ENCODE measurements at regions not wholly inside any gene's neighbourhood (a gene's known extent, or its start where the extent isn't known, plus 50 kb on each side); places are given as distances from the start of the nearest gene placed in this dataset.

DNA sequence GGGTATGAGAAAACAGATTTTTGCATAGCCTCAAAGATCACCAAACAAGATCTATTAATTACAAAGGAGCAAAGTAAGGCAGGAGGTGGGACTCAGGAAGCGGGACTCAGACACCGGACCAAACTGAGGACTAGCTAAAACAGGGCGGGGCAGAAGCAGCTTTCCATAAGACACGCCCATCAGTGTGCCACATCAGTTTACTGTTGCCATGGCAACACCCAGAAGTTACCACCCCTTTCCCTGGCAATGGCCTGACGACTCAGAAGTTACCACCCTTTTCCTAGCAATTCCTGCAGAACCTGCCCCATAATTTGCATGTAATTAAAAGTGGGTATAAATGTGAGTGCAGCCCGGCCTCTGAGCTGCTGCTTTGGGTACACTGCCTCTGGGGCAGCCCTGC lies 173.9 kb downstream of the SHANK2 start (continued):
- TF ChIP-seq CTCF (conservative IDR thresholded peaks at IDR 0.05; ENCODE audit: low read depth in 2 of 2) (no peak), JUNB (IDR thresholded peaks at IDR 0.05; ENCODE audit: unreplicated experiment) (no peak), REST (IDR thresholded peaks at IDR 0.05; ENCODE audit: unreplicated experiment) (no peak), ZNF331 (CRISPR knock-in tag; IDR thresholded peaks at IDR 0.05; ENCODE audit: low read depth) (no peak), EZH2phosphoT487 (IDR thresholded peaks at IDR 0.05; ENCODE audit: unreplicated experiment) (no peak)

DNA sequence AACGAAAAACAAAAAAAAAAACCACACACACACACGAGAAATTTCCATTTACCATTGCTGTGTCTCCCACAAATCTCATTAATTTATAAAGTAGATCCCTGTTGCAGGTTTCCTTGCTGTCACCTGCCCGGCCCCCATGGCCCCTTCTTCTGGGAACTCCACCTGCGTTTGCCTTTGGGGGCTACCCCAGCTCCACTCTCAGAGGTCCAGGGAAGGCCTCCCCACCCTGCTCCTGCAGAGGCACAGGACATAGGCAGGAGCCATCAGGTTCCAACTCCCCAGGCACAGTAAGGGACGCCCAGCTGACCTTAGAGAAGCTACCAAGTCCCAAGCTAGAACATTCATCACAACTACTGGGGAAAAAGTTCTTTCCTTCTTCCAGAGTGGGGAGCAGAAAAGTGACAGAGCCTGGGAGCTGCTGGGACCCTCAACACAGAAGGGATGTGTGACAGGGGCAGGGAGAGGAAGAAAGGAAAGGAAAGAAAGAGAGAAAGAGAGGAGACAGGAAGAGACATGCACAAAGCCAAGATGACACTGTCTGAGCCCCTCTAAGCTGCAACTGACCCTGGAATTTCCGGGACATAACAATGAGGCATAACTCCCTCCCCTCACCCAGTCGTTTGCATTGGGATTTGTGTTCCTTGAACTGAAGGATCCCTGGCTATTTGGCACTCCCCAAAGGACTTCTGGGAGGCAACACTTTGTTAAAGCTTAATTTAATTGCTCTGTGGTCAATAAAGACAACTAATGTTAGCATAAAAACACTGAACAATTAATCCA lies 175.7 kb downstream of the SHANK2 start:
- Mint-ChIP-seq H3K9me3 (peaks cover 16% of the 10 kb centered on the region), H3K4me1 (peaks cover 18% of the 10 kb centered on the region), H3K4me3 (no peak overlapping the region), H3K36me3 (ENCODE audit: low read depth) (peaks cover 61% of the 10 kb centered on the region), H3K27me3 (ENCODE audit: insufficient read depth, low read depth, poor library complexity) (peaks cover 2% of the 10 kb centered on the region), H3K27ac (peak overlapping the region; percentile 44; the same call in 1 of the 2 replicates)
- H3K9me2 ChIP-seq (ENCODE audit: insufficient read depth): no peaks in the 10 kb centered on the region
- no peak for ATAC-seq
- TF ChIP-seq ZNF331 (CRISPR knock-in tag; IDR thresholded peaks at IDR 0.05; ENCODE audit: low read depth) (no peak), CREB1 (CRISPR knock-in tag; IDR thresholded peaks at IDR 0.05; ENCODE audit: low read depth) (no peak)
- peaks cover 2% of the 10 kb centered on the region; the same call in 1 of the 2 replicates for H4K20me1 ChIP-seq (replicated peaks; ENCODE audit: insufficient read depth)
- H3K4me3 ChIP-seq: no peak overlapping the region
- H3K79me2 ChIP-seq (replicated peaks; ENCODE audit: insufficient read depth): no peaks in the 10 kb centered on the region
- H3K4me2 ChIP-seq: no peak overlapping the region
- no peaks in the 10 kb centered on the region for H3K36me3 ChIP-seq (ENCODE audit: insufficient read depth)
- H2AFZ ChIP-seq: no peak overlapping the region
- H3K4me1 ChIP-seq (ENCODE audit: insufficient read depth): no peaks in the 10 kb centered on the region
- H3K27me3 ChIP-seq (ENCODE audit: insufficient read depth): no peaks in the 10 kb centered on the region
- no peaks in the 10 kb centered on the region for H3F3A ChIP-seq (replicated peaks; ENCODE audit: low read depth)
- H3K27ac ChIP-seq (ENCODE audit: low read depth): no peak overlapping the region
- DNase-seq (ENCODE audit: low spot score): peak; percentile 21

DNA sequence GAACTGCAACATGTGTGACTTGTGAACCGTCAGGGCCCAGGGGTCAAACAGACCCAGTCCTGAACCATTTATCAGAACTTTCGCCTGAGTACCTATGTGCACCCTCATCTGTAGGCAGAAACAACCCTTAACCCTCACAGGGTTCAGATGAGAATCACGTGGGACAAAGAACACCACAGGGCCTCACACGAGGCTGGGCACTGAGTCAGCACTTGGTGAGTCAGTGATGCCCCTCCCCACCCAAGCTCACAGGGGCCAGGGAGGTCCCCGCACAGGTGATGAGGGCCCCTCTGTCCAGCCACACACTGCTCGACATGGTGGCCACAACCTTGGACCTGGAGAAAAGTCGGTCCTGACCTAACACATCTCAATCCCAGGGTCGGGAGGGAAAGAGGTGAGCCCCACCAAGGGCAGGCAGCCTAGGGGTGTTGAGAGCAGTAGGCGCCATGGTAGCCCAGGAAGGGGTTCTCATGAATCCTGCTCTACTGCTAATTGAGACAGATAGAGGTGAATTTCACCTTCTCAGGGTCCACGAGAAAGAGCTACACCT lies 176.4 kb downstream of the SHANK2 start:
- Histone ChIP-seq H3K4me3 (no peak overlapping the region), H3K9me2 (ENCODE audit: insufficient read depth) (no peaks in the 10 kb centered on the region), H3K36me3 (ENCODE audit: insufficient read depth) (no peaks in the 10 kb centered on the region), H3K27ac (ENCODE audit: low read depth) (no peak overlapping the region), H3K79me2 (replicated peaks; ENCODE audit: insufficient read depth) (no peaks in the 10 kb centered on the region), H3K4me1 (ENCODE audit: insufficient read depth) (no peaks in the 10 kb centered on the region), H3F3A (replicated peaks; ENCODE audit: low read depth) (no peaks in the 10 kb centered on the region), H2AFZ (no peak overlapping the region), H3K4me2 (no peak overlapping the region), H4K20me1 (replicated peaks; ENCODE audit: insufficient read depth) (peaks cover 2% of the 10 kb centered on the region; the same call in 1 of the 2 replicates), H3K27me3 (ENCODE audit: insufficient read depth) (no peaks in the 10 kb centered on the region)
- ATAC-seq (no peak), DNase-seq (ENCODE audit: low spot score) (no peak)
- Mint-ChIP-seq H3K27me3 (ENCODE audit: insufficient read depth, low read depth, poor library complexity) (peaks cover 2% of the 10 kb centered on the region), H3K4me1 (peaks cover 16% of the 10 kb centered on the region), H3K4me3 (no peak overlapping the region), H3K36me3 (ENCODE audit: low read depth) (peaks cover 58% of the 10 kb centered on the region), H3K9me3 (peaks cover 16% of the 10 kb centered on the region), H3K27ac (no peak overlapping the region)
- TF ChIP-seq ZNF114 (CRISPR knock-in tag; IDR thresholded peaks at IDR 0.05) (no peak), CTCF (conservative IDR thresholded peaks at IDR 0.05; ENCODE audit: low read depth in 2 of 2) (no peak), REST (IDR thresholded peaks at IDR 0.05; ENCODE audit: unreplicated experiment) (no peak), POLR2AphosphoS5 (IDR thresholded peaks at IDR 0.05; ENCODE audit: low read depth) (no peak), ZNF331 (CRISPR knock-in tag; IDR thresholded peaks at IDR 0.05; ENCODE audit: low read depth) (no peak), NANOG (IDR thresholded peaks at IDR 0.05; ENCODE audit: borderline replicate concordance) (no peak)
